Astrocyte (in vitro differentiated cells and primary cell): ENCODE measurements at regions not wholly inside any gene's neighbourhood (a gene's known extent, or its start where the extent isn't known, plus 50 kb on each side); places are given as distances from the start of the nearest gene placed in this dataset.
"Not testable (repeated sequence)": the region's sequence is repeated elsewhere in the genome, so short reads cannot be mapped to it uniquely, and the experiment has no call there.

Experiments used
- EZH2 ChIP-seq: IDR thresholded peaks from 2 replicates; pipeline ENCODE4 v1.6.1; 2012; ENCODE audit warnings: mild to moderate bottlenecking, low read length, inconsistent platforms; ENCODE audit not compliant: insufficient read depth
- TF ChIP-seq, protein P1 (sequence below): IDR thresholded peaks from 2 replicates; pipeline ENCODE4 v1.5.1; 2011; ENCODE audit warnings: low read depth, mild to moderate bottlenecking, inconsistent platforms, low read length, moderate library complexity; ENCODE audit not compliant: insufficient read depth

DNA sequence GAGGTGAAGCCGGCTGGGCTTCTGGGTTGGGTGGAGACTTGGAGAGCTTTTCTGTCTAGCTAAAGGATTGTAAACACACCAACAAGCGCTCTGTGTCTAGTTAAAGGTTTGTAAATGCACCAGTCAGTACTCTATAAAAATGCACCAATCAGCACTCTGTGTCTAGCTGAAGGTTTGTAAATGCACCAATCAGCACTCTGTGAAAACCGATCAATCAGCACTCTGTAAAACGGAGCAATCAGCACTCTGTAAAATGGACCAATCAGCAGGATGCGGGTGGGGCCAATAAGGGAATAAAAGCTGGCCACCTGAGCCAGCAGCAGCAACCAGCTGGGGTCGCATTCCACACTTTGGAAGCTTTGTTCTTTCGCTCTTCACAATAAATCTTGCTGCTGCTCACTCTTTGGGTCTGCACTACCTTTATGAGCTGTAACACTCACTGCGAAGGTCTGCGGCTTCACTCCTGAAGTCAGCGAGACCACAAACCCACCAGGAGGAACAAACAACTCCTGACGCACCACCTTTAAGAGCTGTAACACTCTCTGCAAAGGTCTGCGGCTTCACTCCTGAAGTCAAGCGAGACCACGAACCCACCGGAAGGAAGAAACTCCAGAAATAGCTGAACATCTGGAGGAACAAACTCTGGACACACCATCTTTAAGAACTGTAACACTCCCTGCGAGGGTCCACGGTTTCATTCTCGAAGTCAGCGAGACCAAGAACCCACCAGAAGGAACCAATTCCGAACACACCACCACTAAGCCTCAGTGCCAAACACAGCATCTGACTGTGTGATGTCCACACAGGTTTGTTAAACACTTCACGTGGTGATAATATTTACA, 378.2 kb upstream of the CCDC54 start:
- TF ChIP-seq, protein P1, sequence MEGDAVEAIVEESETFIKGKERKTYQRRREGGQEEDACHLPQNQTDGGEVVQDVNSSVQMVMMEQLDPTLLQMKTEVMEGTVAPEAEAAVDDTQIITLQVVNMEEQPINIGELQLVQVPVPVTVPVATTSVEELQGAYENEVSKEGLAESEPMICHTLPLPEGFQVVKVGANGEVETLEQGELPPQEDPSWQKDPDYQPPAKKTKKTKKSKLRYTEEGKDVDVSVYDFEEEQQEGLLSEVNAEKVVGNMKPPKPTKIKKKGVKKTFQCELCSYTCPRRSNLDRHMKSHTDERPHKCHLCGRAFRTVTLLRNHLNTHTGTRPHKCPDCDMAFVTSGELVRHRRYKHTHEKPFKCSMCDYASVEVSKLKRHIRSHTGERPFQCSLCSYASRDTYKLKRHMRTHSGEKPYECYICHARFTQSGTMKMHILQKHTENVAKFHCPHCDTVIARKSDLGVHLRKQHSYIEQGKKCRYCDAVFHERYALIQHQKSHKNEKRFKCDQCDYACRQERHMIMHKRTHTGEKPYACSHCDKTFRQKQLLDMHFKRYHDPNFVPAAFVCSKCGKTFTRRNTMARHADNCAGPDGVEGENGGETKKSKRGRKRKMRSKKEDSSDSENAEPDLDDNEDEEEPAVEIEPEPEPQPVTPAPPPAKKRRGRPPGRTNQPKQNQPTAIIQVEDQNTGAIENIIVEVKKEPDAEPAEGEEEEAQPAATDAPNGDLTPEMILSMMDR = not testable (repeated sequence)
- TF ChIP-seq EZH2 = not testable (repeated sequence)
